ENCODE measurements at regions not wholly inside any gene's neighbourhood (a gene's known extent, or its start where the extent isn't known, plus 50 kb on each side); places are given as distances from the start of the nearest gene placed in this dataset.
A peak's percentile ranks its signal among the peaks of the same experiment; 100 is the strongest.
"Not testable (repeated sequence)": the region's sequence is repeated elsewhere in the genome, so short reads cannot be mapped to it uniquely, and the experiment has no call there.

GRCh38 chr4:130008461-130008860 lies 912.5 kb downstream of the C4orf33 start:
- no peak for DNase-seq (ENCODE audit: extremely low spot score, unreplicated experiment)
- Mint-ChIP-seq H3K27ac (ENCODE audit: unreplicated experiment) (no peak overlapping the region), H3K27me3 (ENCODE audit: unreplicated experiment) (peaks cover 5% of the 10 kb centered on the region)

GRCh38 chr4:130012806-130013205 lies 916.9 kb downstream of the C4orf33 start:
- not testable (repeated sequence) for DNase-seq (ENCODE audit: extremely low spot score, unreplicated experiment); H3K4me3 Mint-ChIP-seq (ENCODE audit: unreplicated experiment); H3K36me3 Mint-ChIP-seq (ENCODE audit: unreplicated experiment); H3K27me3 Mint-ChIP-seq (ENCODE audit: unreplicated experiment); H3K9me3 Mint-ChIP-seq (ENCODE audit: unreplicated experiment); H3K27ac Mint-ChIP-seq (ENCODE audit: unreplicated experiment); H3K4me1 Mint-ChIP-seq (ENCODE audit: unreplicated experiment)

More at GRCh38 chr4:130008461-130008860, 912.5 kb downstream of the C4orf33 start:
- peaks cover 2% of the 10 kb centered on the region for H3K4me1 Mint-ChIP-seq (ENCODE audit: unreplicated experiment)
- H3K9me3 Mint-ChIP-seq (ENCODE audit: unreplicated experiment) = no peaks in the 10 kb centered on the region
- no peak overlapping the region for H3K4me3 Mint-ChIP-seq (ENCODE audit: unreplicated experiment)
- TF ChIP-seq CTCF (IDR thresholded peaks at IDR 0.05) = no peak
- H3K36me3 Mint-ChIP-seq (ENCODE audit: unreplicated experiment) = no peaks in the 10 kb centered on the region

GRCh38 chr4:130021706-130022105 lies 925.8 kb downstream of the C4orf33 start:
- Mint-ChIP-seq H3K36me3 (ENCODE audit: unreplicated experiment) (no peaks in the 10 kb centered on the region), H3K4me1 (ENCODE audit: unreplicated experiment) (peaks cover 13% of the 10 kb centered on the region)
- no peak for TF ChIP-seq CTCF (IDR thresholded peaks at IDR 0.05)

GRCh38 chr4:130023088-130023487 lies 927.1 kb downstream of the C4orf33 start:
- Mint-ChIP-seq H3K9me3 (ENCODE audit: unreplicated experiment) (peaks cover 3% of the 10 kb centered on the region), H3K4me3 (ENCODE audit: unreplicated experiment) (no peak overlapping the region), H3K36me3 (ENCODE audit: unreplicated experiment) (no peaks in the 10 kb centered on the region), H3K4me1 (ENCODE audit: unreplicated experiment) (peaks cover 21% of the 10 kb centered on the region), H3K27ac (ENCODE audit: unreplicated experiment) (peak overlapping the region; percentile 58), H3K27me3 (ENCODE audit: unreplicated experiment) (no peaks in the 10 kb centered on the region)
- DNase-seq (ENCODE audit: extremely low spot score, unreplicated experiment) = no peak
- TF ChIP-seq CTCF (IDR thresholded peaks at IDR 0.05) = no peak

More at GRCh38 chr4:130021706-130022105, 925.8 kb downstream of the C4orf33 start:
- H3K27ac Mint-ChIP-seq (ENCODE audit: unreplicated experiment) = no peak overlapping the region
- no peaks in the 10 kb centered on the region for H3K27me3 Mint-ChIP-seq (ENCODE audit: unreplicated experiment)
- no peak for DNase-seq (ENCODE audit: extremely low spot score, unreplicated experiment)
- peaks cover 3% of the 10 kb centered on the region for H3K9me3 Mint-ChIP-seq (ENCODE audit: unreplicated experiment)
- H3K4me3 Mint-ChIP-seq (ENCODE audit: unreplicated experiment) = no peak overlapping the region

GRCh38 chr4:130025701-130026100 lies 929.7 kb downstream of the C4orf33 start:
- H3K27me3 Mint-ChIP-seq (ENCODE audit: unreplicated experiment) = no peaks in the 10 kb centered on the region
- no peak for TF ChIP-seq CTCF (IDR thresholded peaks at IDR 0.05)
- H3K4me1 Mint-ChIP-seq (ENCODE audit: unreplicated experiment) = peaks cover 21% of the 10 kb centered on the region
- no peak overlapping the region for H3K27ac Mint-ChIP-seq (ENCODE audit: unreplicated experiment)
- H3K36me3 Mint-ChIP-seq (ENCODE audit: unreplicated experiment) = no peaks in the 10 kb centered on the region
- H3K9me3 Mint-ChIP-seq (ENCODE audit: unreplicated experiment) = peaks cover 1% of the 10 kb centered on the region
- no peak for DNase-seq (ENCODE audit: extremely low spot score, unreplicated experiment)
- H3K4me3 Mint-ChIP-seq (ENCODE audit: unreplicated experiment) = no peak overlapping the region

- no peaks in the 10 kb centered on the region for H3K27me3 Mint-ChIP-seq (ENCODE audit: unreplicated experiment)
- H3K4me1 Mint-ChIP-seq (ENCODE audit: unreplicated experiment) = peaks cover 25% of the 10 kb centered on the region
- DNase-seq (ENCODE audit: extremely low spot score, unreplicated experiment) = no peak
- H3K27ac Mint-ChIP-seq (ENCODE audit: unreplicated experiment) = no peak overlapping the region
- TF ChIP-seq CTCF (IDR thresholded peaks at IDR 0.05) = no peak
- H3K9me3 Mint-ChIP-seq (ENCODE audit: unreplicated experiment) = no peaks in the 10 kb centered on the region
- H3K36me3 Mint-ChIP-seq (ENCODE audit: unreplicated experiment) = no peaks in the 10 kb centered on the region
- H3K4me3 Mint-ChIP-seq (ENCODE audit: unreplicated experiment) = no peak overlapping the region
Observed at GRCh38 chr4:130026185-130026584, 930.2 kb downstream of the C4orf33 start.
